ENCODE measurements at regions not wholly inside any gene's neighbourhood (a gene's known extent, or its start where the extent isn't known, plus 50 kb on each side); places are given as distances from the start of the nearest gene placed in this dataset.

GRCh38 chr1:39131940-39132339 is 72.6 kb upstream of the MACF1 start:
- TF ChIP-seq POLR2A (IDR thresholded peaks at IDR 0.05), result no peak
- no peak for TF ChIP-seq CTCF (IDR thresholded peaks at IDR 0.05)
- 66 to 75% methylated on average over 2 of the region's 2 CpGs for WGBS, 2 donors
- DNase-seq (ENCODE audit: low spot score in 2 of 2), result no peak
- H3K4me3 ChIP-seq (ENCODE audit: low read depth, poor library complexity, severe bottlenecking), result no peak overlapping the region
- intact Hi-C loops (cut with DNase I; ENCODE audit: low total_unique reads), result no loop called here

- WGBS, 2 donors, result 22 to 27% methylated on average over 9 of the region's 9 CpGs
- TF ChIP-seq POLR2A (IDR thresholded peaks at IDR 0.05) (no peak), CTCF (IDR thresholded peaks at IDR 0.05) (no peak)
- intact Hi-C loops (cut with DNase I; ENCODE audit: low total_unique reads), result no loop called here
- peak; percentile 68 to 93 for DNase-seq (ENCODE audit: low spot score in 2 of 2)
- H3K4me3 ChIP-seq (ENCODE audit: low read depth, poor library complexity, severe bottlenecking), result no peak overlapping the region
Observed at GRCh38 chr1:39132505-39133339, 71.8 kb upstream of the MACF1 start.

- intact Hi-C loops (cut with DNase I; ENCODE audit: low total_unique reads), result no loop called here
- 47 to 54% methylated on average over 1 of the region's 1 CpG for WGBS, 2 donors
- DNase-seq (ENCODE audit: low spot score in 2 of 2), result no peak
- no peak overlapping the region for H3K4me3 ChIP-seq (ENCODE audit: low read depth, poor library complexity, severe bottlenecking)
- no peak for TF ChIP-seq CTCF (IDR thresholded peaks at IDR 0.05)
Observed at GRCh38 chr1:39133340-39133684, 71.2 kb upstream of the MACF1 start.

- no peak for DNase-seq (ENCODE audit: low spot score in 2 of 2)
- intact Hi-C loops (cut with DNase I; ENCODE audit: low total_unique reads), result no loop called here
- no peak overlapping the region for H3K4me3 ChIP-seq (ENCODE audit: low read depth, poor library complexity, severe bottlenecking)
- WGBS, 2 donors, result 94 to 95% methylated on average over 5 of the region's 5 CpGs
- TF ChIP-seq CTCF (IDR thresholded peaks at IDR 0.05), result no peak
- TF ChIP-seq POLR2A (IDR thresholded peaks at IDR 0.05), result no peak
Observed at GRCh38 chr1:39134768-39135333, 69.6 kb upstream of the MACF1 start.

- H3K4me3 ChIP-seq (ENCODE audit: low read depth, poor library complexity, severe bottlenecking), result no peak overlapping the region
- intact Hi-C loops (cut with DNase I; ENCODE audit: low total_unique reads), result no loop called here
- WGBS, 2 donors, result 82 to 87% methylated on average over 2 of the region's 2 CpGs
- TF ChIP-seq CTCF (IDR thresholded peaks at IDR 0.05), result no peak
- TF ChIP-seq POLR2A (IDR thresholded peaks at IDR 0.05), result no peak
- no peak for DNase-seq (ENCODE audit: low spot score in 2 of 2)
Observed at GRCh38 chr1:39136638-39137037, 67.9 kb upstream of the MACF1 start.
